CD4-positive, alpha-beta T cell treated with Interleukin-2 at 100 ng/mL for 4 hours (primary cell): ENCODE measurements at regions not wholly inside any gene's neighbourhood (a gene's known extent, or its start where the extent isn't known, plus 50 kb on each side); places are given as distances from the start of the nearest gene placed in this dataset.
"Not testable (repeated sequence)": the region's sequence is repeated elsewhere in the genome, so short reads cannot be mapped to it uniquely, and the experiment has no call there.

Experiments used
- DNase-seq: peaks from one replicate; pipeline ENCODE4 v3.0.0-alpha.2; 2020; ENCODE audit warnings: low spot score

- no peak for DNase-seq
Measured at GRCh38 chr7:34392972-34393371, 265.0 kb upstream of the NPSR1 start.

GRCh38 chr7:34396437-34397064 lies 261.5 kb upstream of the NPSR1 start:
- DNase-seq: no peak

- DNase-seq: no peak
Measured at GRCh38 chr7:34401776-34402175, 256.2 kb upstream of the NPSR1 start.

GRCh38 chr7:34406848-34407530 lies 251.0 kb upstream of the NPSR1 start:
- no peak for DNase-seq

GRCh38 chr7:34407586-34407985 lies 250.4 kb upstream of the NPSR1 start:
- DNase-seq: no peak

- DNase-seq: no peak
Measured at GRCh38 chr7:34417781-34418180, 240.2 kb upstream of the NPSR1 start.

- no peak for DNase-seq
Measured at GRCh38 chr7:34421526-34421925, 236.5 kb upstream of the NPSR1 start.

GRCh38 chr7:34425194-34425593 lies 232.8 kb upstream of the NPSR1 start:
- DNase-seq: no peak

GRCh38 chr7:34425631-34426384 lies 232.2 kb upstream of the NPSR1 start:
- no peak for DNase-seq

- DNase-seq: no peak
Measured at GRCh38 chr7:34430456-34430855, 227.6 kb upstream of the NPSR1 start.

- no peak for DNase-seq
Measured at GRCh38 chr7:34438436-34438835, 219.6 kb upstream of the NPSR1 start.

GRCh38 chr7:34445653-34446052 lies 212.4 kb upstream of the NPSR1 start:
- DNase-seq: no peak

- DNase-seq: not testable (repeated sequence)
Measured at GRCh38 chr7:34448531-34448930, 209.5 kb upstream of the NPSR1 start.

- DNase-seq: no peak
Measured at GRCh38 chr7:34449765-34450164, 208.3 kb upstream of the NPSR1 start.

GRCh38 chr7:34451183-34451582 lies 206.8 kb upstream of the NPSR1 start:
- no peak for DNase-seq

- no peak for DNase-seq
Measured at GRCh38 chr7:34451923-34452322, 206.1 kb upstream of the NPSR1 start.

- no peak for DNase-seq
Measured at GRCh38 chr7:34452363-34452762, 205.7 kb upstream of the NPSR1 start.

- no peak for DNase-seq
Measured at GRCh38 chr7:34453150-34453549, 204.9 kb upstream of the NPSR1 start.

GRCh38 chr7:34454381-34454780 lies 203.6 kb upstream of the NPSR1 start:
- DNase-seq: no peak

- DNase-seq: no peak
Measured at GRCh38 chr7:34457329-34457728, 200.7 kb upstream of the NPSR1 start.

GRCh38 chr7:34463830-34464229 lies 194.2 kb upstream of the NPSR1 start:
- DNase-seq: no peak

- DNase-seq: no peak
Measured at GRCh38 chr7:34471844-34472243, 186.2 kb upstream of the NPSR1 start.

- no peak for DNase-seq
Measured at GRCh38 chr7:34486371-34486770, 171.6 kb upstream of the NPSR1 start.
